ENCODE measurements at regions not wholly inside any gene's neighbourhood (a gene's known extent, or its start where the extent isn't known, plus 50 kb on each side); places are given as distances from the start of the nearest gene placed in this dataset.

DNA sequence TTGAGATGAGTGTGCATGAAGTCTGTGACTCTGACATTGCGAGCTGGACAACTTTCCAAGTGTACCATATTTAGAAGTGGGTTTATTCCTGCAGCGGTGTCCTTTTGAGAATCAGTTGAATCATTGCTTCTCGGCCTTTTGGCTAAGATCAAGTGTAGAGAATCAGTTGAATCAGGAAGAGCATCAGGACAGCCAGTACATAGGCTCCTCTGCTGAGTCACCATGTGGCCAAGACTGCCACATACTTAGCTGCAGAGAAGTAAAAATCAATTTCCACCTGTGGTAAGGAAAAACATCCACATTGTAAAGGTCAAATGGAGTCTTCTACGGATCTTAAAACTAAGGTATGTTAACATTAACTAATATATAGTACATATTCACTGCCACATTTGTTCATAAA is 428.4 kb upstream of the MARCKS start:
- no peaks in the 10 kb centered on the region for H3K27me3 ChIP-seq (ENCODE audit: control insufficient read depth, insufficient read depth, low read length)
- ChIA-PET POLR2A (no interaction called here), CTCF (no interaction called here)
- no peak overlapping the region for H3K4me3 ChIP-seq (ENCODE audit: low read depth, low read length)
- no peaks in the 10 kb centered on the region for H3K36me3 ChIP-seq (ENCODE audit: control insufficient read depth, insufficient read depth, low read length)
- TF ChIP-seq, protein P1, sequence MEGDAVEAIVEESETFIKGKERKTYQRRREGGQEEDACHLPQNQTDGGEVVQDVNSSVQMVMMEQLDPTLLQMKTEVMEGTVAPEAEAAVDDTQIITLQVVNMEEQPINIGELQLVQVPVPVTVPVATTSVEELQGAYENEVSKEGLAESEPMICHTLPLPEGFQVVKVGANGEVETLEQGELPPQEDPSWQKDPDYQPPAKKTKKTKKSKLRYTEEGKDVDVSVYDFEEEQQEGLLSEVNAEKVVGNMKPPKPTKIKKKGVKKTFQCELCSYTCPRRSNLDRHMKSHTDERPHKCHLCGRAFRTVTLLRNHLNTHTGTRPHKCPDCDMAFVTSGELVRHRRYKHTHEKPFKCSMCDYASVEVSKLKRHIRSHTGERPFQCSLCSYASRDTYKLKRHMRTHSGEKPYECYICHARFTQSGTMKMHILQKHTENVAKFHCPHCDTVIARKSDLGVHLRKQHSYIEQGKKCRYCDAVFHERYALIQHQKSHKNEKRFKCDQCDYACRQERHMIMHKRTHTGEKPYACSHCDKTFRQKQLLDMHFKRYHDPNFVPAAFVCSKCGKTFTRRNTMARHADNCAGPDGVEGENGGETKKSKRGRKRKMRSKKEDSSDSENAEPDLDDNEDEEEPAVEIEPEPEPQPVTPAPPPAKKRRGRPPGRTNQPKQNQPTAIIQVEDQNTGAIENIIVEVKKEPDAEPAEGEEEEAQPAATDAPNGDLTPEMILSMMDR (IDR thresholded peaks at IDR 0.05; ENCODE audit: insufficient read depth, low read depth, low read length) = no peak
- DNase-seq (ENCODE audit: low read depth) = no peak

DNA sequence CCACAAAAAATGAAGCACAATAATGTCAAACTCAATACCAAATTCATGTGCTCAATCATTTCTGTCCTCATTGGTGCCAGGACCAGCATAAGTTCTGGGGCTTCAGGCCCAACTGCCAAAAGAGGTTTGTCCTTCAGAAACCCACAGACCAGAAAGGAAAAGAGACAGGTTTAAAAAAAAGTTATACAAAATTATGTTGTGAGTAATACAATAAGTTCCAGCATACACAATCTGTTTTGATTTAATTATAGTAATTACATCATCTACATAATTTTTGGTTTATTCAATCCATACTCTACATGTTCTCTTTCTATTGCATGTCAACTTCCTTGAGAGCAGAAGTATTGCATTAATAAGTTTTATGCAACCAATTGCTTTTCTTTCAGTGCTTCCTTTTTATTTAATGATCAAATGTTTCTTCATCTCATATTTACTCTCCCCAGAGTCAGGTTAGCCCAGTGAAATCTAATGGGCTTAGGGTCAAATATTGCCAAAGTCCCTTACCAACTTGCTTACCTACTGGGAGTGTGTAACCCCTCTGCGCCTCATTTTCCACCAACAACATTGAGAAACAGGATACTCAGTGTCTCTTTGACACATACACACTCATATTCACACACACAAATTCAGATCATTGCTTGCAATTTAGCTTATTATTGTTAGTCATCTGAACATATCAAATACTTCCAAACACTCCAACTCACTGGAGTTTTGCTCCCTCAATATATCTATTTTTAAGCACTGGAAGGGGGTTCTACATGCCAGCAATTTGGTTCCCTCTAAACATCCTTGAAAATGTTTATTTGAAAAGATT is 424.4 kb upstream of the MARCKS start:
- H3K4me3 ChIP-seq (ENCODE audit: low read depth, low read length) = no peak overlapping the region
- ChIA-PET POLR2A (interaction anchor here (0.6 kb wide), 1 partner anchor 56 kb away, joined by 3 read pairs; no protein-coding TSS in a partner anchor), CTCF (interaction anchor here (1.0 to 1.6 kb wide), 2 partner anchors 20 to 426 kb away, joined by 3 to 8 read pairs; no protein-coding TSS in a partner anchor)
- no peak for DNase-seq (ENCODE audit: low read depth)
- no peaks in the 10 kb centered on the region for H3K27me3 ChIP-seq (ENCODE audit: control insufficient read depth, insufficient read depth, low read length)
- TF ChIP-seq, protein P1 (IDR thresholded peaks at IDR 0.05; ENCODE audit: insufficient read depth, low read depth, low read length) = no peak
- H3K36me3 ChIP-seq (ENCODE audit: control insufficient read depth, insufficient read depth, low read length) = no peaks in the 10 kb centered on the region

DNA sequence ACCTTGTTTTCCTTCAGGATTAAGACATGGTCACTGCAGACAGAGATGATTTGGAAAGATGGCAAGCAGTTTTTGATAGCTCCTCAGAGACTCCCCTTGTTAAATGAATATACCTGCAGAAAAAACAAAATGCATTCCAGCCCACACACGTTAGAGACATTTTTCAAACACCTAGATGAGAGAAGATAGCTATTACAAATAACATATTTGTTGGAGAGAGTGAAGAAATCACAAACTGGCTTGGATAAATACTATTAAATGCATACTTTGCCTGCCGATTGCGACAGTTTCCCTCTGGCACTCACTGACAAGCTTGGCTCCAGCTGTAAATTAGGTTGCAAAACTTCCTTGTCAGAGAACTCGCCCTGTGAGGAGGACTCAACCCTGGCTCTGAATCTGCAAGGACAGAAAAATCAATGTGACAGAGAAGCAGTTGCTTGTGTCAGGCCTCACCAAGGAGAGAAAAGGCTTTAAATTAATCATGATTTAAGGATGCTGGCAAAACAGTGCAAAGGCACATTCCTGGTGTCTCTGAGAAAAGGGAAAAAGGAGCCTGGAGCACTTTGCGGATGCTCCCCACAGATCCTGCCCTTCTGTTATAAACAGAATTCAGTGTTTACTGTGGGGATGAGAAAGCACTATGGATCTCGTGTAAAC is 423.7 kb upstream of the MARCKS start:
- DNase-seq (ENCODE audit: low read depth) = peak; percentile 81
- H3K4me3 ChIP-seq (ENCODE audit: low read depth, low read length) = no peak overlapping the region
- TF ChIP-seq, protein P1 (IDR thresholded peaks at IDR 0.05; ENCODE audit: insufficient read depth, low read depth, low read length) = no peak
- no peaks in the 10 kb centered on the region for H3K36me3 ChIP-seq (ENCODE audit: control insufficient read depth, insufficient read depth, low read length)
- no peaks in the 10 kb centered on the region for H3K27me3 ChIP-seq (ENCODE audit: control insufficient read depth, insufficient read depth, low read length)
- ChIA-PET POLR2A (interaction anchor here (0.6 kb wide), 2 partner anchors 57 to 301 kb away, joined by 3 to 7 read pairs; no protein-coding TSS in a partner anchor), CTCF (interaction anchor here (1.0 to 1.6 kb wide), 3 partner anchors 13 to 425 kb away, joined by 3 to 8 read pairs (median 3); no protein-coding TSS in a partner anchor)

DNA sequence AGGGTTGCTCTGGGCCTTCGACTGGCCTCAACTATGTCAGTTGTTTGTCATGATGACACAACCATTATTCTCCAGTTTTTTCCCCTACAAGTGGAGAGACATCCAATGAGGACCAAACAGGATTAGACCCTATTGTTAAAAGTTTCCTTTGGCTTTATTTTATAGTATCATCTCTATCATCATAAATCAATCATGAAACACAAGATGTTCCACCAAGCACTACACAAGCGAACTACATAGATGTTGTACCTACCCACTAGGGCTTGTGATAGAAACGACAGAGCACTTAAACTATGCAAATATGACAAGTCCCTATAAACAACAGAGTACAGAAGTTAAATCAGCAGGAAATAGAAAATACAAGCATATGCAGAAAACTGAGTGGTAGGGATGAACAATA is 422.5 kb upstream of the MARCKS start:
- ChIA-PET CTCF (interaction anchor here (1.1 to 2.0 kb wide), 4 partner anchors 14 to 312 kb away, joined by 3 to 6 read pairs (median 3); no protein-coding TSS in a partner anchor), POLR2A (no interaction called here)
- DNase-seq (ENCODE audit: low read depth) = no peak
- H3K27me3 ChIP-seq (ENCODE audit: control insufficient read depth, insufficient read depth, low read length) = no peaks in the 10 kb centered on the region
- no peak overlapping the region for H3K4me3 ChIP-seq (ENCODE audit: low read depth, low read length)
- TF ChIP-seq, protein P1 (IDR thresholded peaks at IDR 0.05; ENCODE audit: insufficient read depth, low read depth, low read length) = no peak
- H3K36me3 ChIP-seq (ENCODE audit: control insufficient read depth, insufficient read depth, low read length) = no peaks in the 10 kb centered on the region

DNA sequence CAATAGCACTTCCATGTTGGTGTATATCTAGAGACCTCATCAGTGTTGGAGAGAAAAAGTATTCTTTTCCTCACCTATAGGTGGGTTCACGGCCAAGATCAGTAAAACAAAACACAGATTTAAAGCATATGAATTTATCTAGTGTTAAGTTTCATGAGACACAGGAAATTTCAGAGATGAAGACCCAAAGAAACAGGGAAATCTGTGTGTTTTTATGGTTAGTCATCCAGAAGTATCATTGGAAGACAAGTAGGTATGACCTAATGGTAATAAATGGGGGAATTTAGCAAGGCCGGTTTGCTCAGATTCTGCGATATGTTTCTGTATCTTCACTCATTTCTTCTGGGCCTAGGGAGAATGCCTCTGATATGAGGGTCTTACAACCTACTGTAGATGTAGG is 419.6 kb upstream of the MARCKS start:
- TF ChIP-seq, protein P1 (IDR thresholded peaks at IDR 0.05; ENCODE audit: insufficient read depth, low read depth, low read length) = no peak
- ChIA-PET CTCF (no interaction called here), POLR2A (no interaction called here)
- H3K4me3 ChIP-seq (ENCODE audit: low read depth, low read length) = no peak overlapping the region
- H3K36me3 ChIP-seq (ENCODE audit: control insufficient read depth, insufficient read depth, low read length) = no peaks in the 10 kb centered on the region
- no peaks in the 10 kb centered on the region for H3K27me3 ChIP-seq (ENCODE audit: control insufficient read depth, insufficient read depth, low read length)
- no peak for DNase-seq (ENCODE audit: low read depth)

Measured in BJ (cell line).